ENCODE measurements at regions not wholly inside any gene's neighbourhood (a gene's known extent, or its start where the extent isn't known, plus 50 kb on each side); places are given as distances from the start of the nearest gene placed in this dataset.
"Not testable (repeated sequence)": the region's sequence is repeated elsewhere in the genome, so short reads cannot be mapped to it uniquely, and the experiment has no call there.

DNA sequence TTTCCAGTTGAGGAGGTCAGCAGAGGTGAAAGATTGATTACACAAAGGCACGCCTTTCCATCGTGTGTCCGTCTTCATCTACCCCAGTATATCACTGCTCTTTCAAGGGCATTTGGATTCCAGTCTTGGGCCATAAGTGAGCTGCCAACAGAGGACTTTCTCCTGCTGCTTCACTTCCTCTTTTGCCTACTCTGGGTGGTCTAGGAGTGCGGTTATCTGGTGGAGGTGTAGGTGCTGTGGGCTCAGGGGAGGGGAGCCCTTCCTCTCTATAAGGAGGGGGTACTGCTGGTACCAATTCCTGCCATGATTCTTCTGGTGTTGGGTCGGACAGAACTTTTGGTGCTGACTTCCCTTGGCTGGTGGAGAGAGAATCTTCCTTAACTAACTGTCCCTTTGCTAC is 83.1 kb upstream of the VEPH1 start:
- TF ChIP-seq, protein P1, sequence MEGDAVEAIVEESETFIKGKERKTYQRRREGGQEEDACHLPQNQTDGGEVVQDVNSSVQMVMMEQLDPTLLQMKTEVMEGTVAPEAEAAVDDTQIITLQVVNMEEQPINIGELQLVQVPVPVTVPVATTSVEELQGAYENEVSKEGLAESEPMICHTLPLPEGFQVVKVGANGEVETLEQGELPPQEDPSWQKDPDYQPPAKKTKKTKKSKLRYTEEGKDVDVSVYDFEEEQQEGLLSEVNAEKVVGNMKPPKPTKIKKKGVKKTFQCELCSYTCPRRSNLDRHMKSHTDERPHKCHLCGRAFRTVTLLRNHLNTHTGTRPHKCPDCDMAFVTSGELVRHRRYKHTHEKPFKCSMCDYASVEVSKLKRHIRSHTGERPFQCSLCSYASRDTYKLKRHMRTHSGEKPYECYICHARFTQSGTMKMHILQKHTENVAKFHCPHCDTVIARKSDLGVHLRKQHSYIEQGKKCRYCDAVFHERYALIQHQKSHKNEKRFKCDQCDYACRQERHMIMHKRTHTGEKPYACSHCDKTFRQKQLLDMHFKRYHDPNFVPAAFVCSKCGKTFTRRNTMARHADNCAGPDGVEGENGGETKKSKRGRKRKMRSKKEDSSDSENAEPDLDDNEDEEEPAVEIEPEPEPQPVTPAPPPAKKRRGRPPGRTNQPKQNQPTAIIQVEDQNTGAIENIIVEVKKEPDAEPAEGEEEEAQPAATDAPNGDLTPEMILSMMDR (IDR thresholded peaks at IDR 0.05), result no peak
- no peak for TF ChIP-seq POLR2A (IDR thresholded peaks at IDR 0.05)
- DNase-seq, result no peak
- WGBS, 4 donors, result 84 to 91% (median 89%) methylated on average over 5 of the region's 5 CpGs
- intact Hi-C loops (cut with DNase I), result no loop called here
- Histone ChIP-seq H3K9me3 (no peaks in the 10 kb centered on the region), H3K27me3 (no peaks in the 10 kb centered on the region), H3K4me3 (no peak overlapping the region), H3K36me3 (no peaks in the 10 kb centered on the region), H3K4me1 (peaks cover 0 to 9% (median 0%) of the 10 kb centered on the region in 12 donors), H3K27ac (no peak overlapping the region)
- ATAC-seq, result no peak

DNA sequence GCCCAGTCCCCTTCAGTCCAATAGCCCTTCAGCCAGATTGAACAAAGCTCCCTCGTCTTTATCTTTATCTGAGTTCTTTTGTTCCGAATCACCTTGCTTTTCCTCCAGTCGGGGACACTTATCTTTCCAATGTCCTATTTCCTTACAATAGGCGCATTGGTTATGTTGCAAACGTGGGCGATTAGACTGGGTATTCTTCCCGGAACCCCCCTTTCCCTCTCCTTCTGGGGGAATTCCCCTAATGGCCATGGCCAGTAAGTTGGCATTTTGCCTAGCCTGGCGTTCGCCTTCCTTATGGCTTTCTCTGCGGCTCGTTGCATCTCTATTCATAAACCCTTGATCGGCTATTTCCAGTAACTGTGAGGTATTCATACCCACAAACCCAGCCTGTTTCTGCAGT is 82.2 kb upstream of the VEPH1 start:
- Histone ChIP-seq H3K4me3 (no peak overlapping the region), H3K4me1 (peaks cover 0 to 9% (median 0%) of the 10 kb centered on the region in 12 donors), H3K27me3 (no peaks in the 10 kb centered on the region), H3K9me3 (no peaks in the 10 kb centered on the region), H3K27ac (no peak overlapping the region), H3K36me3 (no peaks in the 10 kb centered on the region)
- 78 to 85% (median 84%) methylated on average over 12 of the region's 12 CpGs for WGBS, 4 donors
- ATAC-seq, result no peak
- no peak for DNase-seq
- TF ChIP-seq POLR2A (IDR thresholded peaks at IDR 0.05), result no peak
- TF ChIP-seq, protein P1 (IDR thresholded peaks at IDR 0.05), result no peak
- intact Hi-C loops (cut with DNase I), result no loop called here

DNA sequence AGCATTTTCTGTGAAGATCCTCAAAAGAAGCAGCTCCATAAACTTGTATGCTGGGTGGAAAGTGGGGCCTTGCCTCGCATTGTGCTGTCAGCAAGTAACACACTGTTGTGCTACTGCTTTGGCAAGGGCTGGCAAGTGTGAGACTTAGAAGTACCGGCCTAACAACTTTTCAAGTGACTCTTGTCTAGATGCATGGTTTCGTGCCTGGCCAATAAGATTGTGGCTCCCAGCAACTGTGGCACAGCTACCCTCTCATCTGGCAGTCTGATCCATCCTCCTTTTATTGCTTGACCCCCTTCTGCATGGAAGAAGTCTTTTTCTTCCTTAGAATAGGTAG is 79.4 kb upstream of the VEPH1 start:
- intact Hi-C loops (cut with DNase I), result no loop called here
- DNase-seq, result no peak
- H3K36me3 ChIP-seq, result no peaks in the 10 kb centered on the region
- no peaks in the 10 kb centered on the region for H3K9me3 ChIP-seq
- no peak overlapping the region for H3K4me3 ChIP-seq
- 76 to 92% (median 85%) methylated on average over 2 to 3 of the region's 3 CpGs for WGBS, 4 donors
- no peak overlapping the region for H3K27ac ChIP-seq
- TF ChIP-seq, protein P1 (IDR thresholded peaks at IDR 0.05), result no peak
- no peak for TF ChIP-seq POLR2A (IDR thresholded peaks at IDR 0.05)
- H3K4me1 ChIP-seq, result no peaks in the 10 kb centered on the region
- no peak for ATAC-seq
- no peaks in the 10 kb centered on the region for H3K27me3 ChIP-seq

DNA sequence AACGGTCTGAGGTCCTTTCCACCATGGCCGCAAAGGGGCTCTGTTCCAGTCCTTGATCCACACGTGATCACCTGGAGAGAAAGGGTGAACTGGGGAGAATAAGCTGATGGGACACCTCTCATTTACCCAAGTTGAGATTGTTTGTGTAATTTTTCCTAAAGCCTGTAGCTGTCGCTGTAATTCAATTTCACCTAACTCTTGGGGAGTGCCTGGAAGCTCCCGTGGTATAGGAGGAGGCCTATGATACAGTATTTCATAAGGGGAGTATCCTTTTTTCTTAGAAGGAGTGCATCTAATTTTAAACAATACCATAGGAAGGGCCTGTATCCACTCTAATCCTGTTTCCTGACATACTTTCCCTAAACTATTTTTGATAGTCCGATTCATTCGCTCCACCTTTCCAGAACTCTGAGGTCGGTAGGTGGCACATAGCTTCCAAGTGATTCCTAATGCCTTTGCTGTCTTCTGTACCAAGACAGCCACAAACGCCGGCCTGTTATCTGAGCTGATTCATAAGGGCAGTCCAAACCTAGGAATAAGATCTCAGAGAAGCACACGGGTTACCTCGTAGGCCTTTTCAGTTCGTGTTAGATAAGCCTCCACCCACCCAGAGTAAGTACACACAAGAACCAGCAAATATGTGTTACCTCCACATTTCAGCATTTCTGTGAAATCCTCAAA is 78.9 kb upstream of the VEPH1 start:
- ATAC-seq; H3K4me3 ChIP-seq; intact Hi-C loops (cut with DNase I); H3K9me3 ChIP-seq; H3K27ac ChIP-seq; H3K4me1 ChIP-seq; H3K27me3 ChIP-seq; H3K36me3 ChIP-seq; DNase-seq: not testable (repeated sequence)
- WGBS, 4 donors, result 62 to 72% (median 67%) methylated on average over 13 of the region's 13 CpGs
- TF ChIP-seq, protein P1 (IDR thresholded peaks at IDR 0.05), result peak in 2 of 12 donors; percentile 11 to 17
